ENCODE measurements at regions not wholly inside any gene's neighbourhood (a gene's known extent, or its start where the extent isn't known, plus 50 kb on each side); places are given as distances from the start of the nearest gene placed in this dataset.
"Not testable (repeated sequence)": the region's sequence is repeated elsewhere in the genome, so short reads cannot be mapped to it uniquely, and the experiment has no call there.

DNA sequence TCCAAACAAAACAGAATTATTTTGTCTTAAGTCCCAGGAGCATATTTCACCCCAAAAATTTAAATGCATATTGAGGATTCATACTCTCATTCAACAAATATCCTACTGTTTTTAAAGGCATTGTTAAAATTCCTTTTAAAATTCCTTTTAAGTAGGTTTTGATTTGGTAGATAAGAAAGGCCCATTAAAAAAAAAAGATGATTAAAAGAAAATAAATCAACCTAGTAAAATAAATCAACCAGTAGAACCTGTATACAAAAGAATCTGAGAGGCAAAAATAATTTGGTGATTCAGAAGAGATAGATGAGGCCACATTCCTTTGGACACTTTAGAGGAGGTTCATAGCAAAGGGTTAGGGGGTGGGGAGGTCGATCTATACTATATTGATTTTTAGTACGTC, 585.3 kb upstream of the TLE4 start:
- no peak for FAIRE-seq

DNA sequence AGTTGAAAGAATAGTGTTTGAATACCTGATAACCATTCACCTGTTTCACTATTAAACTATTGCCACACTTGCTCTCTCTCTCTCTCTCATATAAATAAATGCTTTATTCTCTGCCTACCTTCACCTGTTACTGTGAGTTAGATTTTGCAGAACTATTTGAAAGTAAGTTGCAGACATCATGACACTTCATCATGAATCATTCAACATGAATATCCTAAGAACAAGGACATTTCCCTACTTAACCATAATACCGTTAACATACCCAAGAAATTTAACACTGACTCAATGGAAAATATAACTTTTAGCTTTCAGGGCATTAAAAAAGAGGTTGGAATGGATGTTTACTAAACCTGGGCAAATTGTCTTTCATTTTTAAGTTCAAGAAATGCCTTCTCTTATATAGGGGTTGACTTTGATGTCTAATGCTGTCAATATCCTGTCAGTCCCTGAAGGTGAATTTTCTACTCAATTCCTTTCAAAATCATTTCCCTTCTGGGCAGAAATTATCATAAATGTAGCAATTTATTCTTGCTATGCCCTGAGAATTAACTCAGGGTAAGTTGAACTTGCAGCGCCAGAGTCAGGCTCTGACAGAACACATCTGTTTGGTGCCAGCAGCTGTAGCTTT, 582.6 kb upstream of the TLE4 start:
- no peak for FAIRE-seq

DNA sequence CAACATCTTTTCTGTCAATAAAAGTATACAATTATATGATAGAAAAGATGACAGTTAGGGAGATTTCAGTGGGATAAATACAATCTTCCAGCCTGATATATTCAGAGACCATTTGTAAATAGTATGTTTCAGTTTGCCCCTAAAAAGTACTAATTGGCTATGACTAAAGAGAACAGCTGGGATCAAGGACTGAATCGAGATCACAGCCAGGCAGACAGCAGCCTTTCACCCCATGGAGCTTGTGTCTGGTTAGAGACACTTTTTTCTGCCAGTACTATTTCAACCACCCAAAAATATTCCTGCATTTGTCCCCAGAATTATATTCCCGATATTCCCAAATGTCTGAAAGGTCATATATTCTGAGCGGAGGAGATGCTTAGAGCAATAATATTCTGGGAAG, 577.3 kb upstream of the TLE4 start:
- no peak for FAIRE-seq

DNA sequence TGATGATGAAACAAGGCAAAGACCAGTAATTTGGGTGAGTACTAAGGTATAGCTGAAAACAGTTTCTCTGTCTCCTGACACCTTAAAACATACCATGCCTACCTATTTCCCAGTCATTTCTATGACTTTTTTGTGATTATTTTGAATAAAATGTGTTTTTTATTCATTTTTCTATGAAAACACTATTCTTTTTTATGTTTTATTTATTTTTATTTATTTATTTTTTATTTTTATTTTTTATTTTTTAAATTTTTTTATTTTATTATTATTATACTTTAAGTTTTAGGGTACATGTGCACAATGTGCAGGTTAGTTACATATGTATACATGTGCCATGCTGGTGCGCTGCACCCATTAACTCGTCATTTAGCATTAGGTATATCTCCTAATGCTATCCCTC, 576.8 kb upstream of the TLE4 start:
- not testable (repeated sequence) for FAIRE-seq

DNA sequence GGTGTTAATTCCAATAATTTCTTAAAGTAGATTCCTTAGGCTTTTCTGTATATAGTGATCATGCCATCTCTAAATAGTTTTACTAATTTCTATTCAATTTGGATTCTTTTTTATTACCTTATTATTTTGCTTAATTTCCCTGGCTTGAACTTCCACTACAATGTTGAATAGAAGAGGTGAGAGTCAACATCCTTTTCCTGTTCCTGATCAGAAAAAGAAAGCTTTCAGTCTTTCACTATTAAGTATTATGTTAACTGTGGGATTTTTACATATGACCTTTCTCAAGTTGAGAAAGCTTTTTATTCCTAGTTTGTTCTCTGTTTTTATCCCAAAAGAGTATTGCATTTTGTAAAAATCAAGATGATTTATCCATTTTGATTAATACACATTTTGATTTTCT, 574.5 kb upstream of the TLE4 start:
- no peak for FAIRE-seq

DNA sequence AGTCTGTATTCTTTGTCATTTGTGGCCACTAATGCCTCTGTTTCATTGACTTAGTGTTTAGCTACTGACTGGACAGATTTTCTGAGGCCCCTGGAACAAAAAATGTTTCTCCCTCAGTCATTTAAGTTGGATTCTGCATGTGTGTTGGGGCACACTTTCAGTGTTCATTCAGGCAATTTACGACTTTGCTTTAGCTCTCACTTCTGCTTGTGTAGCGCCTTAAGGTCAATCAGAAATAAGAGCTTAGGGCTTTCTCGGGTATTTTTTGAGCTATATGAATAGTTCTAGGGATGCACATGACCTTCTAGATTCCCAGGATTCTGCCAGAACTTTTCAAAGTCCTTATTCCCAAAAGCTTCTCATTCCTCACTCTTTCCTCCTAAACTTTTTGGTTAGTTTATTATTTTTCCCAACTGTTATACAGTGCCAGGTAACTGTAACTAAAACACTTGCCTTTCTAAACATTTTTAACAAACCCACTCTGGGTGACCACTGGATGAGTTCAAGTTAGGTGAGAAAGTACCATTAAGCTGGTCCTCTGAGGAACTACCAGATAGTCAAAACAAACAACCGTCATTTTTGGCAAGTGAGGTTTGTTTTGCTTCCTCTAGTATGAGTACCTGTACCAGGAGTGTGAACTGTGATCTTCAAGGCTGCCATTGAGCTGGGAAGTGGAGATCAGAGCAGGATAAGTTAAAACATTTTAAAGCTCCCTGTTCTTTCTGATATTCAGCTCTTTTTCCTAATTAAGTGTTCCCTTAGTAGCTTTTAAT, 571.3 kb upstream of the TLE4 start:
- no peak for FAIRE-seq

DNA sequence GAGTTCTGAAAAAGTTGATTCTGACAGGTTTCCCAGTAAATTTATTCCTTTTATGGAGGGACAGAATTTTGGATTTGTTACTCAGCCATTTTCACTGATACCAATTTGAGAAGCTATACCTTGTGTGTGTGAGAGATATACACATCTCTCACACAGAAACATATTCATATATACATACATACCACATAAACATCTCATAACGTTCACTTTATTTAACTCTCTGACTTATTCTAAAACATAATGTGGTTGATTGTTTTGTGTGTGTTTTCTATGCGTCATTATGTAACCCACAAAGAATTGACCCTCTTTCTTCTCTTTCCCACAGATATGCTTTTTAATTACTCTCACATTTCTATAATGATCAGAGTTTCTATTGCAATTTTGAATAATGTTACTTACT, 570.8 kb upstream of the TLE4 start:
- FAIRE-seq = no peak

DNA sequence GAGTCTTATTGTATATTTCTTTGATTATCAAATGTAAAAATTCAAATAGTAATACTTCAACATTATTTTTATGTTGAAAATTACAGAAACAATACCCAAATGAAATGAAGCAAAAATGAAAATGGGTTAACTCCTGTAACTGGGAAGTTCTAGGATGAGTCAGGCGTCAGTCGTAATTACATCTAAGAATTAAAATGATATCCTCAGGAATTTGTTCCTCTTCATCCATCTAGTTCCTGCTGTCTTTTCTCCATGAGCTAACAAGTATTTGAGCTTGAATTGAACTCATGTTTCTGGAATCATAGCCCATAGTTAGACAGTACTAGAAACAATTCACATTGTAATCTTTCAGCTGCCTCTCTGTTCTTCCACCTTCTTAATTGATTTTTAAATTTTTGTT, 568.3 kb upstream of the TLE4 start:
- no peak for FAIRE-seq

DNA sequence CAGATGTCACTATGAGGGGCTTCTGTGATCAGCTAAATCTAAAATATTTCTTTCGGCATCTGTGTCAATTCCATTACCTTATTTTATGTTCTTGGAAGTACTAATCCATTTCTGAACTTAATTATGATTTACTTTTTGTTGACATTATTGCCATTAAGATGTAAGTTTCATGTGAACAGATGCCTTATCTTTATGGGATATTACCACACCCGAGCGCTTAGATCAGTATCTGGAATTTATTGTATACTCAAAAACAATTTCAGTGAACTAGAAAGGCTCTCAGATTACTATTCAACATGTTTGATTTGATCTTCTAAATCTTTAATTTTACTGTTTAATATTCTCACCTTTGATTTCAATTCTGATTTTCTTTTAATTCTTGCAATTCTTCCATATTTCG, 567.7 kb upstream of the TLE4 start:
- FAIRE-seq = no peak

DNA sequence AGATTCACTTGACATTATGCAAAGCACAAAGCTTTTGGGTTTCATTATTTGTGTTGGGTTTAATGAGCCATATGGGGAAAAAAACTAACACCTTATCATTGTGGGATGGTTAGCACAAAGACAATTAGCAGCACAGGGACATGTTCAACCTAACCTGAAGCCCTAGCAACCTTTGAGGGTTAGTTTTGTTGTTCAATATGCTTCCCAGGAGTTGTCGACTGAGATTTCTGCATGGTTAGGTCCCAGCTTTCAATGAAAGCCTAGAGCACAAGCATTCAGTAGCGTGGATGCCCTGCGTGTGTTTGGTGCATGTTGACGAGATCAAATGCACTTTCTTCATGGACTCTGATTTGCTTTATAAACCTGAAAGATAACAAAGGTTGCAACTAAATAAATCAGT, 565.2 kb upstream of the TLE4 start:
- FAIRE-seq = no peak

DNA sequence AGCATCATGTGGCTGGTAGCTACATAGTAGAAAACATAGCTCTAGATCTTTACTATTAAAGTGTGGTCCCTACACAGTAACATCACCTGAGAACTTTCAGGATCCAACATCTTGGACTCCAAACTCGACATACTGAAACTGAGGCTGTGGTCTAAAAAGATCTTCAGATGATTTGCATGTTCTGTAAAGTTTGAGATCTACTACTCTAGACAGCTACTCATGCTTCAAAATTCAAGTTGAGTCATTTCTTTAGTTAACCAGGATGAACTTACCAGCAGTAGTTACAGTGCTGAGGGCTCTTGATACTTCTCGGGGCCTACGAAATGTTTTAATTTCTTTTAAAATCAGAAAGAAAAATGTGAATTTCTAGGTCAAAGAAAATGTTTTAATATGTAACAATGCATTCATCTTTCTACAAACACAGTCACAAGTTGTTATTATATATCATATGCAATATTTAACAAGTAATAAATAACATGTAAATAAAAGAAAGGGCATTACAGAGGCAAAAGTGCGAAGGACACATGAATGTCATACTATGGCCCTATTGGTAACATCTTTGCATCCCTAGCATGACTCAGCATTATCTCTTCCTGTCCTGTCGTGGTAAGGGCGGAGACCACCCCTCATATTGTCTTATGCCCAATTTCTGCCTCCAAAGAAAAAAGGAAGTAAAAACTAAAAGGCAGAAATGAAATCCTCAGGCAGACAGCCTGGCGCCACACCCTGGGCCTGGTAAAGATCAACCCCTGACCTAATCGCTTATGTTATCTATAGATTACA, 563.9 kb upstream of the TLE4 start:
- no peak for FAIRE-seq

DNA sequence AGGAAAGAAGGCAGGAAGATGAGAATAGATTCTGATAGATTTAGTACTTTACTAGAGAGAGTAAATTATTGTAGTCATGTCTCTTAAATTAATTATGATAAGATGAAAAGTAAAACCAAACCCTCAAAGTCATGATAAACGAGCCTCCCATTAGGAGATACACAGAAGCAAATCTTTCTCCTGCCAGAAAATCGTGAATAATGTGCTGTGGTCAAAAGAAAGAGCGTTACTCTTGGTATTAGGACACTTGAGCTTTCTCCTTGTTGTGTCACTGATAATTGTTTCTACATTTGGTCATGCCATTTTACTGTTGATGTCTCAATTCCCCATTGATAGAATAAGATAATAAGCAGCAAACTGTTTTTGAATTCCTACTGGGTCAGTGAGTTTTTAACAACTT, 562.8 kb upstream of the TLE4 start:
- no peak for FAIRE-seq

DNA sequence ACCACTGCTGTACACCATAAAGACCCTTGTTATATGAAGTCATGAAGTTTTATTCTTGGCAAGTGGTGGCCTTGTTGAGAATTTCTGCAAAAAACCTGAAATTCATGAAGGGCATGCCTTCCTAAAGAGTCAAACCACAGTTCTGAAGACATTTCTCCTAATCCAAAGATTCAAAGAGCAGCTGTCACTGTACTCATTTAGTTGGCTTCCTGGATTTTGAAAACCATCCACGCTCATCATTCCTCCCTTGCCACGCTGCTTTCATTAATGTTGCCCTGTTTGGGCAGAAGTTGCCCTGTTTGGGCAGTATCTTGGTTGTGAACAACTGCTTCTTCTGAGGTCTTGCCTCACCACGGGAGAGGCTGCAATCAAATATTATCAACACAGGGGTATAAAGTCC, 560.3 kb upstream of the TLE4 start:
- no peak for FAIRE-seq

DNA sequence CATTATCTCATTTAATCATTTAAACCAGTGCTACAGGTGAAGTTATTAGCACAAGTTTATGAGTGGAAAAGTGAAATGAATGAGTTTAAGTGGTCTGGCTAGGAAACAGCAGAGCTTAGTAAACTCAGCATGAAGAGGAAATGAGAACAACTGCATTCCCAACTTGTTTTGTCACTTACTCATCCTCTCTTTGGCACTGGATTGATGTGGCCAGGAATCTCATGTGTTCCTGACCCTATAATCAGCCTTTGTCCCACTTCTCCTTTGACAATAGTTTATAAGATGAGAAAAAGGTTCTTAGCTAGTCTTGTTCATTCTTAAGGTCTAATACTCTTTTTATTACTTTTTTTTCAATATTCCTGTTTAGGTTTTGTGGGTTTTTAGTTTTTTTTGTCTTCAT, 559.2 kb upstream of the TLE4 start:
- FAIRE-seq = no peak

DNA sequence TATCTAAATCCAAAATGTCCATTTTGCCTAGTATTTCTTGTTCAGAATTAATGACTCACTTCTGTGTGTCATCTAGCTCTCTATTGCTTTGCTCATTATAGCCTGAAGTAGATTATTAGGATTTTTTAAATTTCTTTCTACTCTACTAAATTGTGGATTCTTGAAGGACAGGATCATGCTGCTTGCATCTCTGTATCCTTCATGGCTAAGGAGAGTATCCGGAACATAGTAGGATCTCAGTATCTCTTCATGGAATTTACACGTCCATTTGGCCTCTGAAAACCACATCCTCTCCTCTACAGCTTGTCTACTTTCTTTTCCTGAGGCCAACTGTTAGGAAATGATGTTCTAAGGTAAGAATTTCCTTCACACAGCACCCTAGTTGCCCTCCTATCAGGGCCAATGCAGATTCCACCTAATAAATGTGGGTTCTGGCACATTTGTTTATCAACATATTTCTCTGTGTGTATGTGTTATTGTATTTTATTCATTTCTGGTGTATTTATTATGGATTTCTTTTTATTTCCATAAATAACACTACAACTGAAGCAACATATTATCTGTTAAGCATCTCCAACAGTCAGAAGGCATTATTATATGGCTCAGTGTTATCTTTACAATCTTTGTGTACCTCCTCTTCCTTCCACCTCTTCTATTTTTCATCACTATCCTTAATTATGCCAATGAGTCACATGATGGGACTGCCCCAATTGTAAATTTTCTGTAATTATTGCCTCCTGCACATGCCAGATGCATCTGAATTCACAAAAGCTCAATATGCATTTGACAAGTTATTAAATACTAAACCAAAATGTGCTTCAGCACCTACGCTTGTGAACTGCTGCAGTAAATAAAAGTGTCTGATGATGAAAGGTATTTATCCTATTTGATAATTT, 557.8 kb upstream of the TLE4 start:
- no peak for FAIRE-seq

DNA sequence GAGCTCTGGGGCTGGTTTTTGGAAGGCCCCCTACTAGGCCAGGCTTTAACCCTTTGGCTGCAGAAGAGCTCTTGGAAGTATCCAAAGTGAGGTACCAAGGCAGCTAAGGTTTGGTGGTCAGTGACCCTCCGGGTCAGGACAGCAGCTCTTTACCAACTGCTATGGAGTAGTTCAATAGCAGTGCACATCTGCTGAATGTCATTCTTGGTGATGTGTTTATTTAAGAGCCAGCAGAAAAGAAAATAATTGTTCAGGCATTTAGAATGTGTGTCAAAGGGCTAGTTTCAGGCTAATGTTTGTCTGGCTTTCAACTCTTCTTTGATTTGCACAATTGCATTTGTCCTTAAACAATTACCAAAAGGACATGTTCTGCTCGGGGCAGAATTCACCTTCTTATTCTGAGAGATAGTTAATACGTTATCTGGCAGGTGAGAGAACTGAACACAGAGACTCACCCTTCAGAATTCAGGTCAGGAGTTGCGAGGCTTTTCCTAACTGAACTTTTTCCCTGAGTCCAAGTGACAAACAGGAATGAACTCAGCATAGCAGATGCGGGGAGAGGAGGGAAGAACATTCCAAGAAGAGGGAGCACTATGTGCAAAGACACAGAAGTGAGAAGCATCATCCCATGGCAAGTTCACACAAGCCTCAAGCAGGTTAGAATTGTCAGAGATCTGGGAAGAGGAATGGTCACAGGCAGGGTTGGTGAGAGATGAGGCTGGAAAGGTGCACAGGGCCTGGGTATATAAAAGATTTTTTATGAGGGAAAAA, 556.7 kb upstream of the TLE4 start:
- no peak for FAIRE-seq

DNA sequence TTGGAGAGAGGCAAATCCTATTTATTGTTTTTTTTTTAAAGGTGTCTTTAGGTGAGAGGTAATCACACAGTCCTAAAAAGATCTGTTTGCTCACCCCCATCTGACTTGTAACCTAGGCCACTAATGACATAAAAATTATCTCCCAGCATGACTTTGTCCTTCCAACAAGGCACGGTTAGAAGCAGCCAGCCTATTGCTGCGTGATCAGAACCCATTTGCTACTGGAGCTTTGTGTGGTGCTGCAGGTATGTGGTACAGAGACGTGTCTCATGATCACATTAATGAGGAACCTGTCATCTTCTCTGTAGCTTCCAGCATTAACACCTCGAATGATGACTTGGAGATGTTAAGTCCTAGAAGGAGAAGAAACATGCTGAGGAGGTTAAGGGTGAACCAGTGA, 555.8 kb upstream of the TLE4 start:
- no peak for FAIRE-seq

DNA sequence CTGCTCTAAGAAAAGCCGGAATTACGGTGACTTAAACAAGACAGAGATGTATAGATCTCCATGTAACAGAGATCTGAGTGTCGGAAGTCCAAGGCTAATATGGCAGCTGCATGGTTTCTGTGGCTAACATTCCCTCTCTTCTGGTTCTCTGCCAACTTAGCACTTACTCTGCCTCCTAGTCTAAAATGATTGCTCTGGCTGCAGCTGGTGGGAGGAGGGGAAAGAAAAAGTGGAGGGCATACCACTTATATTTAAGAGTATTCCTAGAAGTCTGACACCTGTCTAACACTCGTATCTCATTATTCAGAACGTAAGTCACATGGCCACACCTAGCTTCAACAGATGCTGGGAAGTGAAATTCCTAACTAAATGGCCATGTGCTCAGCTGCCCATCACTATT, 551.5 kb upstream of the TLE4 start:
- FAIRE-seq = no peak

DNA sequence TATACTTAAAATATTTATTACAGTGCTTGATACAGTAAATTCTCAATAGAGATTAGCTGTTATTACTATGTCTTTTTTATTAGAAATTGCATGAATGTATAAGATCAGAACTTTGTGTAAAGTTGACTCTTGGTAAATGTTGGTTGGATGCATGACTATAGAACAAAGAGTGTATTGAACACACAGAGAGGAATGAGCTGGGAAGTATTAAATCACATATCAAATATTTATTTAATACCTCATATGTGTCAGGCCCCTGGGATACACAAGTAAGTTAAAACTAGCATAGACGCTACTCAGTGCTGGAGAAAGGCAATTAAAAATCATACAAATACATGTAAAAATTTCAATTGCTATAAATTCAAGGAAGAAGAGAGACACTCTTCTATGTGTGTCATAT, 550.7 kb upstream of the TLE4 start:
- no peak for FAIRE-seq

DNA sequence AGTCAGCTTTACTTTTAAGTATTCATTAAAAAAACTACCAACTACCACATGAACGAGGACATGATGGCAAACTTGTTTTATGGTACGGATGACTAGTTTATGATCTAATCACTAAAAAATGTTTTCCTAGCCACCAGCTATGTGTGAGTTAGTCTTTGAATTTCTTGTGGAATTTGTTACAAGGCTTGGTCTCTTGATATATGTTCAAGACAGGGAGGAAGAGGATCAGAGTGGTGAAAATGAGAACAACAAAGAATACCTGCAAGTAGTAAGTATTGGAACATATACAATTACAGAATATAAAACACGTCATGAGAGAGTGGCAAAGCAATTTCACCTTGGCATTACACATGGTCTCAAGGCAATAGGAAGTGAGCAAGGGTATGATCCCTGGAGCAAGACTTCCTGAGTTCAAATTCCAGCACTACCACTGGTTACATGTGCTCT, 548.6 kb upstream of the TLE4 start:
- FAIRE-seq = no peak

DNA sequence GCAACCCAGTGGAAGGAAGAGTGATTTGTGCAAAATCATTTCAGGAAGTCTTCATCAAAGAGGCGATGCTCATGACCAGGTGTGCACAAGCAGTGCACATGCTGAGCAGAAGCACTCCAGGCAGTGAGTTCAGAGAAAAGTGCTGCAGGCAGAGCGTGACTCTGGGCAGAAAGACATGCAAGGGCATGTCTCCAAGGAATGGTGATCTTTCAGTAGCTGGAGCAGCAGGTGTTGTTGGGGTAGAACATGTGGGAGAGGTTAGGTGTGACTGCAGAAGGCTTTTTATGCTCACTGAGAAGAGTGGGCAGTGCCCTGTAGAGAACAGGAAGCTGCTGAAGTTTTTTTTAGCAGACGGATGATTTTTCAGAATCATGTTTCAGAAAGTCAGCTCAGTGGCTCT, 545.4 kb upstream of the TLE4 start:
- no peak for FAIRE-seq

DNA sequence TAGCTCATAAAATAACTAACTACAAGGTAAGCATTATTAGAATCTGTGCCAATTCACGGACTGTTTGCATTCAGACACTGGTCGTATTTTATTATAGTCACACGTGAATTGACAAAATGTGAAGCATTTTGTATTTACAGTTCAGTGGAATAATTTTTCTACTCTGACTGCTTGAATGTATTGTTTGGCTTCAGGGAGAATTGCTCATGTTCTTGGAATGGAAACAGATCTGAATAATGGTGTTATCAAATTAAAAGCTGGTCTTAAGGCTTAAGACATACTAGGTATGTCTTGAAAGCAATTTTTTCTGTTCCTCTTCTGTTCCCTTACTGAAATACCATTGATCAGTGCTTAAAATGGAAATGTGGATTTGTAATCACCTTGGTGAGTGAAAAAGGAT, 543.7 kb upstream of the TLE4 start:
- FAIRE-seq = no peak
